NCI-H2227 treated with DMSO at 0.1 percent for 48 hours (cell line): ENCODE measurements at regions not wholly inside any gene's neighbourhood (a gene's known extent, or its start where the extent isn't known, plus 50 kb on each side); places are given as distances from the start of the nearest gene placed in this dataset.

ENCODE experiments used
- DNase-seq: peaks from one replicate; lab custom pipeline; 2025; lab: John Stamatoyannopoulos, UW

- DNase-seq = no peak
These were observed 558.7 kb upstream of the VSTM2A start for GRCh38 chr7:53983480-53983879.

- DNase-seq = no peak
These were observed 557.4 kb upstream of the VSTM2A start for GRCh38 chr7:53984776-53985175.

GRCh38 chr7:53988376-53988775 is 553.8 kb upstream of the VSTM2A start:
- DNase-seq = no peak

- DNase-seq = no peak
These were observed 549.0 kb upstream of the VSTM2A start for GRCh38 chr7:53993224-53993623.

- DNase-seq = no peak
These were observed 545.3 kb upstream of the VSTM2A start for GRCh38 chr7:53996876-53997275.

- no peak for DNase-seq
These were observed 527.4 kb upstream of the VSTM2A start for GRCh38 chr7:54014765-54015164.

- DNase-seq = no peak
These were observed 526.9 kb upstream of the VSTM2A start for GRCh38 chr7:54015251-54015650.

- DNase-seq = no peak
These were observed 504.3 kb upstream of the VSTM2A start for GRCh38 chr7:54037873-54038272.

GRCh38 chr7:54060643-54061042 is 481.5 kb upstream of the VSTM2A start:
- DNase-seq = no peak

GRCh38 chr7:54066643-54067042 is 475.5 kb upstream of the VSTM2A start:
- no peak for DNase-seq

- DNase-seq = no peak
These were observed 472.3 kb upstream of the VSTM2A start for GRCh38 chr7:54069843-54070242.

GRCh38 chr7:54072710-54073109 is 469.5 kb upstream of the VSTM2A start:
- no peak for DNase-seq

GRCh38 chr7:54076616-54077015 is 465.6 kb upstream of the VSTM2A start:
- DNase-seq = no peak

GRCh38 chr7:54080525-54080924 is 461.6 kb upstream of the VSTM2A start:
- DNase-seq = no peak

- DNase-seq = no peak
These were observed 461.2 kb upstream of the VSTM2A start for GRCh38 chr7:54080971-54081370.

GRCh38 chr7:54084340-54084739 is 457.8 kb upstream of the VSTM2A start:
- DNase-seq = no peak

- no peak for DNase-seq
These were observed 451.4 kb upstream of the VSTM2A start for GRCh38 chr7:54090652-54091213.

- no peak for DNase-seq
These were observed 450.9 kb upstream of the VSTM2A start for GRCh38 chr7:54091322-54091721.

- no peak for DNase-seq
These were observed 444.3 kb upstream of the VSTM2A start for GRCh38 chr7:54097886-54098285.

- no peak for DNase-seq
These were observed 432.7 kb upstream of the VSTM2A start for GRCh38 chr7:54109501-54109900.

GRCh38 chr7:54111814-54112511 is 430.2 kb upstream of the VSTM2A start:
- no peak for DNase-seq

GRCh38 chr7:54112567-54112966 is 429.6 kb upstream of the VSTM2A start:
- no peak for DNase-seq

GRCh38 chr7:54115028-54115763 is 427.0 kb upstream of the VSTM2A start:
- no peak for DNase-seq
